SU-DHL-6 (cell line): ENCODE measurements at regions not wholly inside any gene's neighbourhood (a gene's known extent, or its start where the extent isn't known, plus 50 kb on each side); places are given as distances from the start of the nearest gene placed in this dataset.

Source experiments
- H2AFZ ChIP-seq: fragments of 200-600 bp; sonication (generic); 2 replicates; pipeline ENCODE4 v1.6.1; 2014; ENCODE audit warnings: low read depth, mild to moderate bottlenecking, moderate library complexity, mixed read lengths, antibody characterized with exemption, low read length; ENCODE audit not compliant: severe bottlenecking
- H3F3A ChIP-seq: fragments of 200-600 bp; shearing (Covaris generic); 2 replicates; pipeline ENCODE4 v1.6.0; 2016; ENCODE audit warnings: antibody characterized with exemption, mild to moderate bottlenecking; ENCODE audit not compliant: insufficient read depth
- H3K27ac ChIP-seq: fragments of 200-600 bp; sonication (generic); 2 replicates; pipeline ENCODE4 v1.5.1; 2016; ENCODE audit warnings: low read depth, mild to moderate bottlenecking, low read length, moderate library complexity, mixed read lengths
- H3K27me3 ChIP-seq: fragments of 200-600 bp; sonication (generic), shearing (Covaris generic); 2 replicates; pipeline ENCODE4 v1.6.0; 2014; ENCODE audit warnings: mild to moderate bottlenecking, low read length
- H3K36me3 ChIP-seq: fragments of 200-600 bp; sonication (generic); 2 replicates; pipeline ENCODE4 v1.6.1; 2014; ENCODE audit warnings: mild to moderate bottlenecking, low read length, mixed read lengths
- H3K4me2 ChIP-seq: fragments of 300-600, 200-600 bp; shearing (Covaris generic), sonication (generic); 2 replicates; pipeline ENCODE4 v1.6.0; 2014; ENCODE audit warnings: low read length, low read depth, mild to moderate bottlenecking; ENCODE audit not compliant: poor library complexity, severe bottlenecking
- H3K4me3 ChIP-seq: fragments of 200-600 bp; sonication (generic); 2 replicates; pipeline ENCODE4 v1.5.1; 2014; ENCODE audit warnings: antibody characterized with exemption, low read length, mild to moderate bottlenecking, mixed read lengths; ENCODE audit not compliant: insufficient read depth, poor library complexity, severe bottlenecking
- H3K79me2 ChIP-seq: fragments of 200-600 bp; sonication (generic); 2 replicates; pipeline ENCODE4 v1.6.1; 2014; ENCODE audit warnings: mild to moderate bottlenecking, low read length, moderate library complexity; ENCODE audit not compliant: insufficient read depth
- H3K9ac ChIP-seq: fragments of 200-600 bp; sonication (generic); 2 replicates; pipeline ENCODE4 v1.7.0; 2014; ENCODE audit warnings: mild to moderate bottlenecking, low read length
- H3K9me2 ChIP-seq: fragments of 200-600 bp; sonication (generic); replicated peaks from 2 replicates; pipeline ENCODE4 v1.6.1; 2014; ENCODE audit warnings: low read length; ENCODE audit not compliant: insufficient read depth
- H3K9me3 ChIP-seq: fragments of 200-600 bp; sonication (generic); 2 replicates; pipeline ENCODE4 v1.6.1; 2014; ENCODE audit warnings: low read length, mixed read lengths; ENCODE audit not compliant: insufficient read depth
- H4K20me1 ChIP-seq: fragments of 200-600 bp; sonication (generic); 2 replicates; pipeline ENCODE4 v1.6.1; 2014; ENCODE audit warnings: low read depth, mild to moderate bottlenecking, antibody characterized with exemption, low read length, moderate library complexity, mixed read lengths
- EZH2phosphoT487 ChIP-seq: fragments of 200-600 bp; sonication (generic), shearing (Covaris generic); conservative IDR thresholded peaks from 2 replicates; pipeline ENCODE4 v1.6.1; 2018; ENCODE audit warnings: mild to moderate bottlenecking, antibody characterized with exemption, low read length, moderate library complexity, mixed read lengths
- TF ChIP-seq, protein P1 (sequence below): fragments of 200-600 bp; sonication (generic); IDR thresholded peaks from one replicate; pipeline ENCODE4 v1.5.1; 2017; ENCODE audit warnings: antibody characterized with exemption, mild to moderate bottlenecking, low read length, moderate library complexity; ENCODE audit not compliant: insufficient read depth, poor library complexity, severe bottlenecking

GRCh38 chr14:82720946-82721345 is 1187.3 kb upstream of the SEL1L start:
- Histone ChIP-seq H3K9ac (no peak overlapping the region), H3K27ac (no peak overlapping the region), H3K9me3 (no peaks in the 10 kb centered on the region), H3K9me2 (no peaks in the 10 kb centered on the region), H3K27me3 (no peaks in the 10 kb centered on the region), H3K79me2 (no peaks in the 10 kb centered on the region), H3F3A (no peaks in the 10 kb centered on the region), H3K4me3 (no peak overlapping the region), H3K36me3 (no peaks in the 10 kb centered on the region), H2AFZ (no peak overlapping the region), H3K4me2 (no peak overlapping the region), H4K20me1 (no peaks in the 10 kb centered on the region)
- TF ChIP-seq, protein P1, sequence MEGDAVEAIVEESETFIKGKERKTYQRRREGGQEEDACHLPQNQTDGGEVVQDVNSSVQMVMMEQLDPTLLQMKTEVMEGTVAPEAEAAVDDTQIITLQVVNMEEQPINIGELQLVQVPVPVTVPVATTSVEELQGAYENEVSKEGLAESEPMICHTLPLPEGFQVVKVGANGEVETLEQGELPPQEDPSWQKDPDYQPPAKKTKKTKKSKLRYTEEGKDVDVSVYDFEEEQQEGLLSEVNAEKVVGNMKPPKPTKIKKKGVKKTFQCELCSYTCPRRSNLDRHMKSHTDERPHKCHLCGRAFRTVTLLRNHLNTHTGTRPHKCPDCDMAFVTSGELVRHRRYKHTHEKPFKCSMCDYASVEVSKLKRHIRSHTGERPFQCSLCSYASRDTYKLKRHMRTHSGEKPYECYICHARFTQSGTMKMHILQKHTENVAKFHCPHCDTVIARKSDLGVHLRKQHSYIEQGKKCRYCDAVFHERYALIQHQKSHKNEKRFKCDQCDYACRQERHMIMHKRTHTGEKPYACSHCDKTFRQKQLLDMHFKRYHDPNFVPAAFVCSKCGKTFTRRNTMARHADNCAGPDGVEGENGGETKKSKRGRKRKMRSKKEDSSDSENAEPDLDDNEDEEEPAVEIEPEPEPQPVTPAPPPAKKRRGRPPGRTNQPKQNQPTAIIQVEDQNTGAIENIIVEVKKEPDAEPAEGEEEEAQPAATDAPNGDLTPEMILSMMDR, result no peak
- no peak for TF ChIP-seq EZH2phosphoT487

DNA sequence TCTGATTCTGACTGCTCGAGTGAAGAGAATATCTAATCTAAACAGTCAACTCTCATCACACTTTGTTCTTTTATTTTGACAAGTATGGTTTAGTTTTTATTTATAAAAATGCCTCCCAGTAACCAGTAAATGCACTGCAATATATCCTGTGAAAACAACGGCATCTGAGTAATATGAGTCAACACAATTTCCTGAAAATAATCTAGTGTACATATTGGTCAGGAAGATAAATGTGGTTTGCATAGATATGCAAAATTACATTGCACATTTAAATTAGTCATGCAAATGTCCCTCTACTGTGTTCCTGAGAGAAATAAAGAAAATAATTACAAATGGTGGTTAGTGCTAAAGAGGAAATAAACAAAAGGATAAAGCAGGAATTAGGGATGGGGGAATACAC is 1190.7 kb upstream of the SEL1L start:
- Histone ChIP-seq H3K4me3 (no peak overlapping the region), H3K27me3 (no peaks in the 10 kb centered on the region), H2AFZ (no peak overlapping the region), H3K79me2 (no peaks in the 10 kb centered on the region), H3F3A (no peaks in the 10 kb centered on the region), H3K9ac (no peak overlapping the region), H3K36me3 (no peaks in the 10 kb centered on the region), H4K20me1 (no peaks in the 10 kb centered on the region), H3K9me2 (no peaks in the 10 kb centered on the region), H3K4me2 (no peak overlapping the region), H3K27ac (no peak overlapping the region), H3K9me3 (no peaks in the 10 kb centered on the region)
- TF ChIP-seq, protein P1, result no peak
- TF ChIP-seq EZH2phosphoT487, result no peak

DNA sequence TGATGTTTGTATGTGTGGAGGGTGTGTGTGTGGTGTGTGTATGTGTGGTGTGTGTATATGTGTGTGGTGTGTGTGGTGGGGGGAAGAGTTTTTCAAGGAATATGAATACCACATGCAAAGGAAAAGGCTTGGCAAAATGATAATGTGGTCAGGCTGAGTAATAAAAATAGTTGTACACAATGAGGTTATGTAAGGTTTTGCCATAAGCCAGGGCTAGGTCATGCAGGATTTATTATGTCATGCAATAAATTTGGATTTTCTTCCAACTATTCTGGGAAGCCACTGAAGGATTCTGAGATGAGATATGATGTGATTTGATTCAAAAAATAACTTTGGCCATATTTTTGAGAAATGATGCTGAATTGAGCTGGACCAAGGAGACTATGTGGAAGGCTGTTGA is 1191.6 kb upstream of the SEL1L start:
- Histone ChIP-seq H3K36me3 (no peaks in the 10 kb centered on the region), H3K9me2 (no peaks in the 10 kb centered on the region), H3K4me2 (no peak overlapping the region), H3K79me2 (no peaks in the 10 kb centered on the region), H3K9ac (no peak overlapping the region), H2AFZ (no peak overlapping the region), H3K9me3 (no peaks in the 10 kb centered on the region), H3K27me3 (no peaks in the 10 kb centered on the region), H3K4me3 (no peak overlapping the region), H3K27ac (no peak overlapping the region), H4K20me1 (no peaks in the 10 kb centered on the region), H3F3A (no peaks in the 10 kb centered on the region)
- TF ChIP-seq, protein P1, result no peak
- no peak for TF ChIP-seq EZH2phosphoT487
